Memory B cell (primary cell): ENCODE measurements at regions not wholly inside any gene's neighbourhood (a gene's known extent, or its start where the extent isn't known, plus 50 kb on each side); places are given as distances from the start of the nearest gene placed in this dataset.
A peak's percentile ranks its signal among the peaks of the same experiment; 100 is the strongest.

Experiments used
- ATAC-seq: fragments of 150-1000 bp; cut with Tn5 transposase; 2 replicates; pipeline ENCODE4 v1.10.0; 2021; ENCODE audit warnings: low read depth, mild to moderate bottlenecking, moderate library complexity
- DNase-seq, 2 donors: peaks; one replicate each; pipeline ENCODE4 v3.0.0; 2022; ENCODE audit warnings: low spot score in 2 of 2
- H3K27ac Mint-ChIP-seq: one replicate; pipeline ENCODE4 v1.8.0; 2022; ENCODE audit warnings: mild to moderate bottlenecking, moderate library complexity, mixed read lengths
- H3K27me3 Mint-ChIP-seq: one replicate; pipeline ENCODE4 v1.8.0; 2022; ENCODE audit warnings: mixed read lengths
- H3K36me3 Mint-ChIP-seq: one replicate; pipeline ENCODE4 v1.8.0; 2022; ENCODE audit warnings: mild to moderate bottlenecking, mixed read lengths
- H3K4me1 Mint-ChIP-seq: one replicate; pipeline ENCODE4 v1.8.0; 2022; ENCODE audit warnings: mixed read lengths
- H3K4me3 Mint-ChIP-seq: one replicate; pipeline ENCODE4 v1.8.0; 2022; ENCODE audit warnings: mild to moderate bottlenecking, moderate library complexity, mixed read lengths
- H3K9me3 Mint-ChIP-seq: one replicate; pipeline ENCODE4 v1.8.0; 2022; ENCODE audit warnings: mixed read lengths

- H3K9me3 Mint-ChIP-seq = no peaks in the 10 kb centered on the region
- no peak overlapping the region for H3K4me3 Mint-ChIP-seq
- H3K27me3 Mint-ChIP-seq = peaks cover 10% of the 10 kb centered on the region
- H3K27ac Mint-ChIP-seq = no peak overlapping the region
- H3K4me1 Mint-ChIP-seq = no peaks in the 10 kb centered on the region
- DNase-seq (no peak), ATAC-seq (no peak)
- H3K36me3 Mint-ChIP-seq = no peaks in the 10 kb centered on the region
Observed at GRCh38 chr11:115724666-115725065, 220.5 kb upstream of the CADM1 start.

- H3K27me3 Mint-ChIP-seq = peaks cover 6% of the 10 kb centered on the region
- H3K4me1 Mint-ChIP-seq = no peaks in the 10 kb centered on the region
- H3K27ac Mint-ChIP-seq = no peak overlapping the region
- H3K9me3 Mint-ChIP-seq = no peaks in the 10 kb centered on the region
- ATAC-seq (no peak), DNase-seq (no peak)
- no peak overlapping the region for H3K4me3 Mint-ChIP-seq
- no peaks in the 10 kb centered on the region for H3K36me3 Mint-ChIP-seq
Observed at GRCh38 chr11:115722711-115723110, 218.5 kb upstream of the CADM1 start.

GRCh38 chr11:115721296-115721995 lies 217.2 kb upstream of the CADM1 start:
- Mint-ChIP-seq H3K9me3 (no peaks in the 10 kb centered on the region), H3K4me3 (no peak overlapping the region), H3K27ac (no peak overlapping the region), H3K27me3 (peaks cover 5% of the 10 kb centered on the region), H3K36me3 (no peaks in the 10 kb centered on the region), H3K4me1 (no peaks in the 10 kb centered on the region)
- ATAC-seq = no peak
- DNase-seq = no peak

GRCh38 chr11:115720602-115721245 lies 216.5 kb upstream of the CADM1 start:
- no peaks in the 10 kb centered on the region for H3K9me3 Mint-ChIP-seq
- H3K27ac Mint-ChIP-seq = no peak overlapping the region
- H3K4me1 Mint-ChIP-seq = no peaks in the 10 kb centered on the region
- no peaks in the 10 kb centered on the region for H3K36me3 Mint-ChIP-seq
- ATAC-seq = no peak
- H3K4me3 Mint-ChIP-seq = no peak overlapping the region
- no peak for DNase-seq
- peaks cover 5% of the 10 kb centered on the region for H3K27me3 Mint-ChIP-seq

GRCh38 chr11:115718945-115719344 lies 214.7 kb upstream of the CADM1 start:
- no peak for ATAC-seq
- Mint-ChIP-seq H3K27me3 (peaks cover 5% of the 10 kb centered on the region), H3K4me3 (no peak overlapping the region), H3K9me3 (no peaks in the 10 kb centered on the region), H3K36me3 (no peaks in the 10 kb centered on the region), H3K4me1 (no peaks in the 10 kb centered on the region), H3K27ac (no peak overlapping the region)
- DNase-seq = no peak

GRCh38 chr11:115718106-115718505 lies 213.9 kb upstream of the CADM1 start:
- DNase-seq = no peak
- Mint-ChIP-seq H3K27ac (no peak overlapping the region), H3K27me3 (peaks cover 5% of the 10 kb centered on the region), H3K36me3 (no peaks in the 10 kb centered on the region), H3K4me3 (no peak overlapping the region), H3K9me3 (no peaks in the 10 kb centered on the region), H3K4me1 (no peaks in the 10 kb centered on the region)
- no peak for ATAC-seq

GRCh38 chr11:115716601-115717529 lies 212.7 kb upstream of the CADM1 start:
- Mint-ChIP-seq H3K9me3 (no peaks in the 10 kb centered on the region), H3K27me3 (peaks cover 5% of the 10 kb centered on the region), H3K4me1 (no peaks in the 10 kb centered on the region), H3K36me3 (no peaks in the 10 kb centered on the region), H3K4me3 (no peak overlapping the region), H3K27ac (no peak overlapping the region)
- ATAC-seq (no peak), DNase-seq (no peak)

- no peak for ATAC-seq
Observed at GRCh38 chr11:115716080-115716479, 211.9 kb upstream of the CADM1 start.

GRCh38 chr11:115715251-115715770 lies 211.1 kb upstream of the CADM1 start:
- no peaks in the 10 kb centered on the region for H3K4me1 Mint-ChIP-seq
- DNase-seq = no peak
- H3K27me3 Mint-ChIP-seq = peaks cover 3% of the 10 kb centered on the region
- ATAC-seq = no peak
- no peaks in the 10 kb centered on the region for H3K9me3 Mint-ChIP-seq
- no peak overlapping the region for H3K27ac Mint-ChIP-seq
- no peak overlapping the region for H3K4me3 Mint-ChIP-seq
- no peaks in the 10 kb centered on the region for H3K36me3 Mint-ChIP-seq

More at GRCh38 chr11:115716080-115716479, 211.9 kb upstream of the CADM1 start:
- no peaks in the 10 kb centered on the region for H3K9me3 Mint-ChIP-seq
- no peak overlapping the region for H3K27ac Mint-ChIP-seq
- H3K27me3 Mint-ChIP-seq = peaks cover 5% of the 10 kb centered on the region
- H3K4me1 Mint-ChIP-seq = no peaks in the 10 kb centered on the region
- no peak for DNase-seq
- H3K4me3 Mint-ChIP-seq = no peak overlapping the region
- H3K36me3 Mint-ChIP-seq = no peaks in the 10 kb centered on the region

- ATAC-seq (no peak), DNase-seq (no peak)
- H3K27ac Mint-ChIP-seq = no peak overlapping the region
- no peak overlapping the region for H3K4me3 Mint-ChIP-seq
- peaks cover 3% of the 10 kb centered on the region for H3K27me3 Mint-ChIP-seq
- peaks cover 10% of the 10 kb centered on the region for H3K4me1 Mint-ChIP-seq
- peaks cover 4% of the 10 kb centered on the region for H3K9me3 Mint-ChIP-seq
- no peaks in the 10 kb centered on the region for H3K36me3 Mint-ChIP-seq
Observed at GRCh38 chr11:115712296-115712695, 208.1 kb upstream of the CADM1 start.

- no peak overlapping the region for H3K4me3 Mint-ChIP-seq
- peaks cover 4% of the 10 kb centered on the region for H3K9me3 Mint-ChIP-seq
- H3K36me3 Mint-ChIP-seq = no peaks in the 10 kb centered on the region
- no peak overlapping the region for H3K27ac Mint-ChIP-seq
- peaks cover 10% of the 10 kb centered on the region for H3K4me1 Mint-ChIP-seq
- H3K27me3 Mint-ChIP-seq = no peaks in the 10 kb centered on the region
- DNase-seq (no peak), ATAC-seq (no peak)
Observed at GRCh38 chr11:115710980-115711379, 206.8 kb upstream of the CADM1 start.

GRCh38 chr11:115710426-115710825 lies 206.2 kb upstream of the CADM1 start:
- H3K27me3 Mint-ChIP-seq = no peaks in the 10 kb centered on the region
- ATAC-seq = no peak
- no peak overlapping the region for H3K27ac Mint-ChIP-seq
- H3K9me3 Mint-ChIP-seq = peaks cover 4% of the 10 kb centered on the region
- no peaks in the 10 kb centered on the region for H3K36me3 Mint-ChIP-seq
- no peak overlapping the region for H3K4me3 Mint-ChIP-seq
- peaks cover 10% of the 10 kb centered on the region for H3K4me1 Mint-ChIP-seq
- no peak for DNase-seq

GRCh38 chr11:115709297-115709696 lies 205.1 kb upstream of the CADM1 start:
- Mint-ChIP-seq H3K27ac (peak overlapping the region; percentile 33), H3K4me3 (peak overlapping the region; percentile 4), H3K4me1 (peaks cover 10% of the 10 kb centered on the region), H3K27me3 (no peaks in the 10 kb centered on the region), H3K36me3 (no peaks in the 10 kb centered on the region), H3K9me3 (peaks cover 6% of the 10 kb centered on the region)
- ATAC-seq (peak; percentile 98), DNase-seq (peak in 1 of 2 donors; percentile 22)
